ENCODE measurements at regions not wholly inside any gene's neighbourhood (a gene's known extent, or its start where the extent isn't known, plus 50 kb on each side); places are given as distances from the start of the nearest gene placed in this dataset.

DNA sequence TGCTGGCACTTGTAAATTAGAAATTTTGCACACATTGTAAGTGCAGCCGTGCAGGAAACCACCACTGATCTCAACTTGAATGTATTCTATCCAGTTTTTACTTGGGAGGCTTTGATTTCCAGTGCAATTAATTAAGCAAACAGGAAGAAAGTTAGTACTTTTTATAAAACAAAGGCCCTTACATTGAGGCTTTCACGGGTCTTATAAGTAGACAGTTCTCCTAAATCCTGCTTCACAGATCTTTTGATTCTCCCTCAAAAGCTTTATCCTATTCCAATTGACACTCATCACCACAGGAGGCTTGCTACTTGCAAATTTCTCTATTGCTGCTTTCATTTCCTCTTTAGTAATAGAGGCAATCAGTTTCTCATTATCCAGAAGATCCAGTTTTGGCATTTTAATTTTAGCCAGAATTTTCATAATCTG lies 90.1 kb downstream of the ERCC5 start:
- H2BK5ac ChIP-seq (ENCODE audit: low read depth, low read length): no peak overlapping the region
- no peak overlapping the region for H2BK120ac ChIP-seq (replicated peaks; ENCODE audit: low read depth, low read length)
- no peak overlapping the region for H3K27ac ChIP-seq (ENCODE audit: low read depth, low read length)
- ChIA-PET POLR2A (ENCODE audit: partially characterized antibody) (no interaction called here), CTCF (ENCODE audit: partially characterized antibody) (no interaction called here)
- H4K8ac ChIP-seq (ENCODE audit: extremely low read depth, insufficient read depth, low read length): no peak overlapping the region
- H3K9me3 ChIP-seq (ENCODE audit: insufficient read depth in 2 of 2, low read depth in 1 of 2, low read length in 1 of 2): no peaks in the 10 kb centered on the region
- 41% methylated on average over 2 of the region's 2 CpGs; no CpG with 5 or more reads in 1 of the 2 experiments for WGBS, 2 experiments (ENCODE audit: extremely low coverage in 1 of 2, insufficient coverage in 1 of 2, insufficient read length in 1 of 2, insufficient replicate concordance in 2 of 2, low coverage in 1 of 2, low lambda C conversion rate in 2 of 2, missing lambda C conversion rate in 1 of 2)
- no peak overlapping the region for H4K5ac ChIP-seq (ENCODE audit: insufficient read length, low read depth, low read length)
- no peaks in the 10 kb centered on the region for H3K23me2 ChIP-seq (ENCODE audit: low read depth, low read length)
- no peak overlapping the region for H2BK12ac ChIP-seq (ENCODE audit: low read depth, low read length)
- no peak overlapping the region for H3K56ac ChIP-seq (replicated peaks; ENCODE audit: insufficient read length, low read depth, low read length)
- H2BK15ac ChIP-seq (ENCODE audit: low read length): no peak overlapping the region
- H4K91ac ChIP-seq (replicated peaks; ENCODE audit: insufficient read length, low read length): no peak overlapping the region
- H3K79me2 ChIP-seq (ENCODE audit: control insufficient read depth in 1 of 2, insufficient read depth in 2 of 2, low read length in 2 of 2): no peaks in the 10 kb centered on the region
- H3K79me1 ChIP-seq (ENCODE audit: low read depth, low read length): no peaks in the 10 kb centered on the region
- no peak overlapping the region for H2AFZ ChIP-seq (ENCODE audit: low read length)
- no peak overlapping the region for H3K18ac ChIP-seq (ENCODE audit: extremely low read depth, low read length)
- TF ChIP-seq CEBPB (IDR thresholded peaks at IDR 0.05; ENCODE audit: low read depth, low read length): no peak
- no peak for TF ChIP-seq EGR1 (IDR thresholded peaks at IDR 0.05; ENCODE audit: borderline replicate concordance, low read depth, low read length)
- TF ChIP-seq SIN3A (conservative IDR thresholded peaks at IDR 0.05 in 1 of 2, IDR thresholded peaks at IDR 0.05 in 1 of 2; ENCODE audit: low read depth in 1 of 2, low read length in 2 of 2): no peak
- no peak for TF ChIP-seq CHD1 (IDR thresholded peaks at IDR 0.05; ENCODE audit: low read depth, low read length)
- no peak for TF ChIP-seq SIX5 (IDR thresholded peaks at IDR 0.05; ENCODE audit: low read depth, low read length)
- no peak overlapping the region for H3K14ac ChIP-seq (ENCODE audit: insufficient read length)
- H3K36me3 ChIP-seq (ENCODE audit: control insufficient read depth in 2 of 4, insufficient read depth in 4 of 4, low read length in 3 of 4): no peaks in the 10 kb centered on the region; a peak in 1 of 8 replicates
- H2AK5ac ChIP-seq (ENCODE audit: low read depth, low read length): no peak overlapping the region
- no peaks in the 10 kb centered on the region for H3K4me1 ChIP-seq (replicated peaks in 1 of 4; ENCODE audit: control insufficient read depth in 3 of 4, insufficient read depth in 4 of 4, low read length in 3 of 4)
- no peak overlapping the region for H3K4me2 ChIP-seq (ENCODE audit: insufficient read depth in 1 of 2, low read depth in 2 of 2, low read length in 2 of 2)
- no peak for FAIRE-seq
- no peak overlapping the region for H3K4me3 ChIP-seq (ENCODE audit: extremely low read depth in 1 of 4, insufficient read depth in 2 of 4, low read depth in 3 of 4, low read length in 4 of 4)
- peaks cover 0 to 1% (median 0%) of the 10 kb centered on the region in 4 experiments; a peak in 1 of 7 replicates for H3K27me3 ChIP-seq (replicated peaks in 1 of 4; ENCODE audit: control insufficient read depth in 3 of 4, extremely low read depth in 1 of 4, insufficient read depth in 3 of 4, low read length in 3 of 4)
- H3K23ac ChIP-seq (ENCODE audit: insufficient read length): no peak overlapping the region
- no peak overlapping the region for H3K9ac ChIP-seq (replicated peaks in 1 of 4; ENCODE audit: extremely low read depth in 1 of 4, low read depth in 3 of 4, low read length in 3 of 4)
- no peak overlapping the region for H2BK20ac ChIP-seq (ENCODE audit: low read length)
- H4K20me1 ChIP-seq (replicated peaks in 1 of 2; ENCODE audit: control insufficient read depth in 1 of 2, insufficient read depth in 2 of 2, low read length in 2 of 2): no peaks in the 10 kb centered on the region
- no peak for DNase-seq (ENCODE audit: low read depth in 1 of 2, low spot score in 2 of 2)
- no peak overlapping the region for H3K4ac ChIP-seq (replicated peaks; ENCODE audit: insufficient read length, low read depth, low read length)

All from H1 (cell line).